Caco-2 (cell line): ENCODE measurements at regions not wholly inside any gene's neighbourhood (a gene's known extent, or its start where the extent isn't known, plus 50 kb on each side); places are given as distances from the start of the nearest gene placed in this dataset.

ENCODE experiments used
- BruUV-seq: library from RNA; stranded (reverse); fragments of 400-500 nt; replicated peaks from 2 replicates; lab custom pipeline; 2021; lab: Mats Ljungman, UMichigan
- CTCF ChIA-PET: fragments of 300-600 bp; sonication (Branson Sonifier 250); formaldehyde crosslinking; loops from one replicate; lab custom pipeline; 2022; ENCODE audit warnings: antibody characterized with exemption; lab: Charles Lee
- POLR2A ChIA-PET: fragments of 300-600 bp; sonication (Branson Sonifier 250); formaldehyde crosslinking; loops from one replicate; lab custom pipeline; 2022; ENCODE audit warnings: antibody characterized with exemption; lab: Charles Lee
- DNase-seq, 2 experiments: peaks; one replicate each; pipeline versions ENCODE4 v3.0.0 to v3.0.0-alpha.2; 2020 to 2022
- H3K27me3 ChIP-seq: replicated peaks from 2 replicates; pipeline ENCODE4 v1.6.0; 2011; ENCODE audit warnings: low read length; ENCODE audit not compliant: control insufficient read depth, insufficient read depth
- H3K36me3 ChIP-seq: 2 replicates; pipeline ENCODE4 v1.5.1; 2011; ENCODE audit warnings: low read length; ENCODE audit not compliant: control insufficient read depth, insufficient read depth
- H3K4me1 ChIP-seq: fragments of 250-450 bp; sonication (Bioruptor Pico); 2 replicates; pipeline ENCODE4 v1.5.1; 2020; ENCODE audit warnings: mild to moderate bottlenecking
- H3K4me3 ChIP-seq: 2 replicates; pipeline ENCODE4 v1.5.1; 2011; ENCODE audit warnings: low read depth, mild to moderate bottlenecking, control low read depth, low read length
- H3K9me3 ChIP-seq: fragments of 250-450 bp; sonication (Bioruptor Pico); 2 replicates; pipeline ENCODE4 v1.5.1; 2020; ENCODE audit warnings: mild to moderate bottlenecking, moderate library complexity
- H3K27ac Mint-ChIP-seq: one replicate; pipeline ENCODE4 v1.8.0; 2022; ENCODE audit warnings: mixed read lengths; ENCODE audit not compliant: unreplicated experiment
- H3K27me3 Mint-ChIP-seq: one replicate; pipeline ENCODE4 v1.8.0; 2022; ENCODE audit warnings: mixed read lengths; ENCODE audit not compliant: insufficient read depth, unreplicated experiment
- H3K36me3 Mint-ChIP-seq: one replicate; pipeline ENCODE4 v1.8.0; 2022; ENCODE audit warnings: mild to moderate bottlenecking, mixed read lengths; ENCODE audit not compliant: insufficient read depth, unreplicated experiment
- H3K4me1 Mint-ChIP-seq: one replicate; pipeline ENCODE4 v1.8.0; 2022; ENCODE audit warnings: low read depth, mixed read lengths; ENCODE audit not compliant: unreplicated experiment
- H3K4me3 Mint-ChIP-seq: one replicate; pipeline ENCODE4 v1.8.0; 2022; ENCODE audit warnings: mild to moderate bottlenecking, moderate library complexity, mixed read lengths; ENCODE audit not compliant: unreplicated experiment
- H3K9me3 Mint-ChIP-seq: one replicate; pipeline ENCODE4 v1.8.0; 2022; ENCODE audit warnings: mixed read lengths; ENCODE audit not compliant: unreplicated experiment
- intact Hi-C: fragments of 100-400 bp; cut with micrococcal nuclease; formaldehyde crosslinking; loops from one replicate; pipeline ENCODE4 v1.10.0; 2022; ENCODE audit not compliant: unreplicated experiment
- TF ChIP-seq, protein P1 (sequence below), 2 experiments: fragments of 200-600 bp in 1 of 2; IDR thresholded peaks; 1 replicate in 1 of 2; 2 replicates in 1 of 2; pipeline versions ENCODE4 v1.5.1 to v1.8.0; 2011 to 2022; ENCODE audit warnings: antibody characterized with exemption in 1 of 2, control low read depth in 1 of 2, inconsistent platforms in 1 of 2, low read depth in 1 of 2, low read length in 1 of 2, mild to moderate bottlenecking in 1 of 2, moderate library complexity in 1 of 2; ENCODE audit not compliant: insufficient read depth in 1 of 2, severe bottlenecking in 1 of 2, unreplicated experiment in 1 of 2

DNA sequence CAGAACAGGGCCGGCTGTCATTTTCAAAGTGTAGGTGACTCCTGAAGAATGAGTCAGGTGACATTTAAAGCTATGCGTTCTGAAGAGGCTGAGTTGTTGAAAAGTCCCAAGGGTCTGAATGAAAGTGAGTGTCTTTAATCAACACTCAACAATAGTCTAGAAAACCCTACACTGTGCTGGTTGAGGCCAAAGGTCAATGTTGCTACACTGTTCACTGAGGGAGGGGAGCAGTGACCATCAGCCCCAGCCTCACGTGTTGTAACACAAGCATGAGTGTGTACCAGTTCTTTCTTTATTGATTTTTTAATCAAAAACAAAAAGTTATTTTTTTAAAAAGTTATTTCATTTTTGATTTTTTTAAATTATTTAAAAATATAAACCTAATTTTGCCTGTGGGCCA is 418.8 kb upstream of the LRFN5 start:
- no peaks in the 10 kb centered on the region for H3K9me3 Mint-ChIP-seq
- Histone ChIP-seq H3K27me3 (no peaks in the 10 kb centered on the region), H3K9me3 (no peaks in the 10 kb centered on the region), H3K4me3 (no peak overlapping the region), H3K36me3 (no peaks in the 10 kb centered on the region), H3K4me1 (no peaks in the 10 kb centered on the region)
- no peaks in the 10 kb centered on the region for H3K36me3 Mint-ChIP-seq
- H3K27me3 Mint-ChIP-seq: no peaks in the 10 kb centered on the region
- no peak overlapping the region for H3K27ac Mint-ChIP-seq
- H3K4me3 Mint-ChIP-seq: no peak overlapping the region
- ChIA-PET CTCF (no interaction called here), POLR2A (no interaction called here)
- no peak for DNase-seq
- intact Hi-C loops: no loop called here
- no peaks in the 10 kb centered on the region for H3K4me1 Mint-ChIP-seq
- TF ChIP-seq, protein P1, sequence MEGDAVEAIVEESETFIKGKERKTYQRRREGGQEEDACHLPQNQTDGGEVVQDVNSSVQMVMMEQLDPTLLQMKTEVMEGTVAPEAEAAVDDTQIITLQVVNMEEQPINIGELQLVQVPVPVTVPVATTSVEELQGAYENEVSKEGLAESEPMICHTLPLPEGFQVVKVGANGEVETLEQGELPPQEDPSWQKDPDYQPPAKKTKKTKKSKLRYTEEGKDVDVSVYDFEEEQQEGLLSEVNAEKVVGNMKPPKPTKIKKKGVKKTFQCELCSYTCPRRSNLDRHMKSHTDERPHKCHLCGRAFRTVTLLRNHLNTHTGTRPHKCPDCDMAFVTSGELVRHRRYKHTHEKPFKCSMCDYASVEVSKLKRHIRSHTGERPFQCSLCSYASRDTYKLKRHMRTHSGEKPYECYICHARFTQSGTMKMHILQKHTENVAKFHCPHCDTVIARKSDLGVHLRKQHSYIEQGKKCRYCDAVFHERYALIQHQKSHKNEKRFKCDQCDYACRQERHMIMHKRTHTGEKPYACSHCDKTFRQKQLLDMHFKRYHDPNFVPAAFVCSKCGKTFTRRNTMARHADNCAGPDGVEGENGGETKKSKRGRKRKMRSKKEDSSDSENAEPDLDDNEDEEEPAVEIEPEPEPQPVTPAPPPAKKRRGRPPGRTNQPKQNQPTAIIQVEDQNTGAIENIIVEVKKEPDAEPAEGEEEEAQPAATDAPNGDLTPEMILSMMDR (IDR thresholded peaks at IDR 0.05; ENCODE audit: insufficient read depth in 1 of 2, low read depth in 1 of 2, low read length in 1 of 2, severe bottlenecking in 1 of 2, unreplicated experiment in 1 of 2): no peak
- no TSS peak for BruUV-seq

DNA sequence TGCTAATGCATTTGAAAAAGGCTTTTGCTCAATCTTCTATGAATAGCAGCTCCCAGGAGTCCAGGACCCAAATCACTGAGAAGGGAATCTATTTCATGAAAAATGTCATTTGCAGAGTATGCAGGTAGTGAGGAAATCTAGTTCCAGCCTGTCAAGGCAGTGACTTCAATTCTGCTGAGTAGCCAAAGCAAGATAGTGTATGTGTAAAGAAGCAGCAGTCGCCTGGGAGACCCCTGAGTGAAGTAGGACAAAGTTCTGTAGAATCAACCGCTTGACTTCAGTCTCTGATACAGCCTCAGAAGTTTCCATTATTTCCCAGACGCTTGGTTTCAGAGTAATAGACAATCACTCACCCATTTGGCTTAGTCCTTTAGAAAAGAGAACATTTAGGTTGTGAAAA is 435.6 kb upstream of the LRFN5 start:
- BruUV-seq: no TSS peak

DNA sequence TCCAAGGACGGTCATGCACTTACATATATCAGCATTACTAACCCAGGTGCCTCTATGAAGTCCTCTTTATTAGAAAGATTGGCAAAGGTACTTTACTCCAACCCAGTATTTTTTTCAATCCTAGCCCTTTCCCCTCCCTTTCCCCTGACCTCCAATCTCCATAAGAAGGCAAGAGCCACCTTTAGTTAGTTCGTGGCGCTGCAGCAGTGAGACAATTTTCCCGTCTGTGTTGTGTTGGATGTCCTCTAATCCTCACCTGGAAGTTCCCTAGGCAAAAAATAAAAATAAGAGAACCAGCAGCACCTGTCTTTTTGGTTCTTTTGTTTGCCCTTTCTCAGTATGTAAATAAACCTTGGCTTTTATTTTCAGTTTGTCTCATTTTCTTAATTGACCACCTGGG is 439.6 kb upstream of the LRFN5 start:
- no peaks in the 10 kb centered on the region for H3K27me3 Mint-ChIP-seq
- no peaks in the 10 kb centered on the region for H3K27me3 ChIP-seq
- H3K4me3 Mint-ChIP-seq: no peak overlapping the region
- POLR2A ChIA-PET: no interaction called here
- no peaks in the 10 kb centered on the region for H3K4me1 ChIP-seq
- H3K9me3 ChIP-seq: no peaks in the 10 kb centered on the region
- intact Hi-C loops: no loop called here
- H3K36me3 ChIP-seq: no peaks in the 10 kb centered on the region
- no TSS peak for BruUV-seq
- CTCF ChIA-PET: no interaction called here
- H3K4me3 ChIP-seq: no peak overlapping the region
- no peaks in the 10 kb centered on the region for H3K4me1 Mint-ChIP-seq
- no peaks in the 10 kb centered on the region for H3K36me3 Mint-ChIP-seq
- H3K27ac Mint-ChIP-seq: no peak overlapping the region
- DNase-seq: no peak
- TF ChIP-seq, protein P1 (IDR thresholded peaks at IDR 0.05; ENCODE audit: insufficient read depth in 1 of 2, low read depth in 1 of 2, low read length in 1 of 2, severe bottlenecking in 1 of 2, unreplicated experiment in 1 of 2): no peak
- H3K9me3 Mint-ChIP-seq: no peaks in the 10 kb centered on the region

More for the DNA sequence above, 435.6 kb upstream of the LRFN5 start:
- no peaks in the 10 kb centered on the region for H3K9me3 ChIP-seq
- Mint-ChIP-seq H3K9me3 (no peaks in the 10 kb centered on the region), H3K4me1 (no peaks in the 10 kb centered on the region), H3K27ac (no peak overlapping the region), H3K27me3 (no peaks in the 10 kb centered on the region), H3K36me3 (no peaks in the 10 kb centered on the region), H3K4me3 (no peak overlapping the region)
- POLR2A ChIA-PET: no interaction called here
- H3K36me3 ChIP-seq: no peaks in the 10 kb centered on the region
- H3K27me3 ChIP-seq: no peaks in the 10 kb centered on the region
- TF ChIP-seq, protein P1 (IDR thresholded peaks at IDR 0.05; ENCODE audit: insufficient read depth in 1 of 2, low read depth in 1 of 2, low read length in 1 of 2, severe bottlenecking in 1 of 2, unreplicated experiment in 1 of 2): no peak
- intact Hi-C loops: no loop called here
- no peak for DNase-seq
- no peak overlapping the region for H3K4me3 ChIP-seq
- CTCF ChIA-PET: no interaction called here
- no peaks in the 10 kb centered on the region for H3K4me1 ChIP-seq
